NT2/D1 (cell line): ENCODE measurements at regions not wholly inside any gene's neighbourhood (a gene's known extent, or its start where the extent isn't known, plus 50 kb on each side); places are given as distances from the start of the nearest gene placed in this dataset.

Source experiments
- YY1 ChIP-seq: IDR thresholded peaks from 2 replicates; pipeline ENCODE4 v1.6.1; 2011; ENCODE audit not compliant: insufficient read length, insufficient read depth
- ZNF274 ChIP-seq: IDR thresholded peaks from 2 replicates; pipeline ENCODE4 v1.6.1; 2011; ENCODE audit warnings: mild to moderate bottlenecking, low read depth, low read length

- TF ChIP-seq YY1: no peak
- TF ChIP-seq ZNF274: no peak
Measured at GRCh38 chr18:76232010-76232409, 263.0 kb downstream of the ZNF516 start.
